C4-2B (cell line): ENCODE measurements at regions not wholly inside any gene's neighbourhood (a gene's known extent, or its start where the extent isn't known, plus 50 kb on each side); places are given as distances from the start of the nearest gene placed in this dataset.
"Not testable (repeated sequence)": the region's sequence is repeated elsewhere in the genome, so short reads cannot be mapped to it uniquely, and the experiment has no call there.

ENCODE experiments used
- H3K27ac ChIP-seq: fragments of 450-650 bp; 2 replicates; pipeline ENCODE4 v1.5.1; 2017
- ZFX ChIP-seq: fragments of 450-650 bp; IDR thresholded peaks from 2 replicates; pipeline ENCODE4 v1.6.1; 2017
- TF ChIP-seq, protein P1 (sequence below): fragments of 450-650 bp; conservative IDR thresholded peaks from 2 replicates; pipeline ENCODE4 v1.5.1; 2017; ENCODE audit warnings: mild to moderate bottlenecking

DNA sequence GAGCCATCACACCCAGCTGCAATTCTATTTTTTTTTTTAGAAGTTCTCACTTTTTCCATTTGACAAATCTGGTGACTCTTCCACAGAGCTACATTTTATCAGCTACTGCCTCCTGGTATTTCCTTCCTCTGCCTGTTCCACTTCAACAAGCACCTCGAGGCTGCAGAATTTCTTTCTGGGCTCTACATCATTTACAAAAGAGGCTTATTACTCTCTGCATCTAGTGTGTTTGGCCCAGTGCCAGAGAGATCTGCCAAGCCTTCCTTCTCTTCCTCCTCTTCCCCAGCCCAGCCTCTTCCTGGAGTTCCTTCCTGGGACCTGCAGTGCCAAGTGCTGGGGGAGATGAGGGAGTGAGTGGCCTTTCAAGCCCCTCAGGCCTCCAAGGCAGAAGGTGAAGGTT lies 119.6 kb upstream of the ITGA6 start:
- H3K27ac ChIP-seq, result no peak overlapping the region
- TF ChIP-seq ZFX, result no peak

GRCh38 chr2:172308253-172308935 lies 119.0 kb upstream of the ITGA6 start:
- no peak overlapping the region for H3K27ac ChIP-seq
- no peak for TF ChIP-seq ZFX
- TF ChIP-seq, protein P1, sequence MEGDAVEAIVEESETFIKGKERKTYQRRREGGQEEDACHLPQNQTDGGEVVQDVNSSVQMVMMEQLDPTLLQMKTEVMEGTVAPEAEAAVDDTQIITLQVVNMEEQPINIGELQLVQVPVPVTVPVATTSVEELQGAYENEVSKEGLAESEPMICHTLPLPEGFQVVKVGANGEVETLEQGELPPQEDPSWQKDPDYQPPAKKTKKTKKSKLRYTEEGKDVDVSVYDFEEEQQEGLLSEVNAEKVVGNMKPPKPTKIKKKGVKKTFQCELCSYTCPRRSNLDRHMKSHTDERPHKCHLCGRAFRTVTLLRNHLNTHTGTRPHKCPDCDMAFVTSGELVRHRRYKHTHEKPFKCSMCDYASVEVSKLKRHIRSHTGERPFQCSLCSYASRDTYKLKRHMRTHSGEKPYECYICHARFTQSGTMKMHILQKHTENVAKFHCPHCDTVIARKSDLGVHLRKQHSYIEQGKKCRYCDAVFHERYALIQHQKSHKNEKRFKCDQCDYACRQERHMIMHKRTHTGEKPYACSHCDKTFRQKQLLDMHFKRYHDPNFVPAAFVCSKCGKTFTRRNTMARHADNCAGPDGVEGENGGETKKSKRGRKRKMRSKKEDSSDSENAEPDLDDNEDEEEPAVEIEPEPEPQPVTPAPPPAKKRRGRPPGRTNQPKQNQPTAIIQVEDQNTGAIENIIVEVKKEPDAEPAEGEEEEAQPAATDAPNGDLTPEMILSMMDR, result no peak

- no peak overlapping the region for H3K27ac ChIP-seq
Observed at GRCh38 chr2:172311921-172312345, 115.5 kb upstream of the ITGA6 start.

DNA sequence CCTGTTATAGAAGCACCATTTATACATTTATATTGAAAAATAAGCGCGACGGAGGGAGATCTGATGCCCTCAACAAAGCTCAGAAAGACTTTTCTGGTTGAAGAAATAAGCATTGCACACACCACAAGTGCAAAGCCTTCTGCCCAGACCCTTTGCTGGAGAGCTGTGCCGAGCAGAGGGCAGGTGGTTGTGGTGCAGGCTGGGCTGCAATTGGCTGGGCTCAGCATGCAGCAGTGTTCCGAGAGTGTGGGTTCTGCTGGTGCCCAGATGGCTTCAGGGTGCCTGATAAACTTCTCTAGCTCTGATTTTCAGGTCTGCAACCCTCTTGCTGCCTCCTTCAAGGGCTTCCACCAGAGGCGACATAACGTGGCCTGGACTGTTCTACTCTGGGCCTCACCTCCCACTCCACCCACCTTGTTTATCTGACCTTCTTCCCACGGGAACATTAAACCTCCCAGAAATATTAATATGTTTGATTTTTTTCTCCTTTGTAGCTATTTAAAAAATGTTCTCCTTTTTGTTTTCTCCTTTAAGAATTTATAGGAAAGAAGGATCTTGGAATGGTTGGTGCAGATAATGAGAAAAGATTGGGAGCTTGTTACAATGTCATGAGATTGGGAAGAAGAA lies 113.6 kb upstream of the ITGA6 start:
- no peak overlapping the region for H3K27ac ChIP-seq
- TF ChIP-seq, protein P1, result no peak
- TF ChIP-seq ZFX, result no peak

More at GRCh38 chr2:172311921-172312345, 115.5 kb upstream of the ITGA6 start:
- no peak for TF ChIP-seq ZFX
- TF ChIP-seq, protein P1, result no peak

GRCh38 chr2:172315070-172315469 lies 112.3 kb upstream of the ITGA6 start:
- not testable (repeated sequence) for H3K27ac ChIP-seq

GRCh38 chr2:172322049-172322448 lies 105.3 kb upstream of the ITGA6 start:
- TF ChIP-seq, protein P1, result no peak
- TF ChIP-seq ZFX, result no peak
- no peak overlapping the region for H3K27ac ChIP-seq

- H3K27ac ChIP-seq, result no peak overlapping the region
- TF ChIP-seq, protein P1, result no peak
- TF ChIP-seq ZFX, result no peak
Observed at GRCh38 chr2:172323256-172323655, 104.1 kb upstream of the ITGA6 start.

DNA sequence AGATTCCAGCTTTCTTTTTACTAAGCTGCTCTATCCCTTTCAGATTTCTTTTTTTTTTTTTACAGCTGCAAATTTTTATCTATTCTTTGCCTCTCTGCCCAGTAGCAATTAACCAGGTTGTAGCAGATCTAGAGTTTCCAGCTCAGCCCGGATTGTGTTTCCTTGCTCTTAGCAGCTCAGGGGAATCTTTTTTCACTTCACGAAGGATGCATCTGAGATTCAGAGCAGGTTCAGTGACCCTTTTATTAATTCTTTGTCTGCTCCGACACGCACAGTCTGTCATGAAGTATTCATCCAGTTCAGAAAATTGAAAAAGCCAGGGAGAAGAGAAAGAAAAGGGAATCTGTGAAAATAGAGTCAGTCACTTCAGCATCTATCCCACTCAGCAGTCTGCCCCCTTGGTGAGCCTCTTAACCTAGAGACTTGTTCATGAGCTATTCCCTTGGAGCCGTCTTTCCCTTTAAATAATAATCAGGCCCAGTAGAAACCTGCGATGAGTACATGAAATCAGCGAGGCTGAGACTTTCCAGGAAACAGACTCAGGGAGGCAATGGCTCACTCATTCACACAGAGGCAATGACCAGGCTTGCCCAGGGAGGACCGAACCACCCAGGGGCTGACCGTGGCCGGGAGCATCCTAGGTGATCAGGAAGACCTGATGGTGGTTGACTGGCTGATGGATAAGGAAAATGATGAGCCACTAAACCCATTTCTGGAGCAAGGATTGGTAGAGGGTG lies 103.4 kb upstream of the ITGA6 start:
- TF ChIP-seq ZFX, result no peak
- TF ChIP-seq, protein P1, result no peak
- H3K27ac ChIP-seq, result no peak overlapping the region
